Activated naive CD4-positive, alpha-beta T cell treated with anti-CD3 and anti-CD28 coated beads, Interleukin-2, amount 50 U/mL, for 16 hours (primary cell): ENCODE measurements at regions not wholly inside any gene's neighbourhood (a gene's known extent, or its start where the extent isn't known, plus 50 kb on each side); places are given as distances from the start of the nearest gene placed in this dataset.
A peak's percentile ranks its signal among the peaks of the same experiment; 100 is the strongest.

Experiments used
- DNase-seq: peaks from one replicate; pipeline ENCODE4 v3.0.0-alpha.2; 2020

- peak; percentile 5 for DNase-seq
Observed at GRCh38 chr11:134537941-134538340, 125.9 kb upstream of the B3GAT1 start.

- no peak for DNase-seq
Observed at GRCh38 chr11:134537296-134537695, 125.3 kb upstream of the B3GAT1 start.

DNA sequence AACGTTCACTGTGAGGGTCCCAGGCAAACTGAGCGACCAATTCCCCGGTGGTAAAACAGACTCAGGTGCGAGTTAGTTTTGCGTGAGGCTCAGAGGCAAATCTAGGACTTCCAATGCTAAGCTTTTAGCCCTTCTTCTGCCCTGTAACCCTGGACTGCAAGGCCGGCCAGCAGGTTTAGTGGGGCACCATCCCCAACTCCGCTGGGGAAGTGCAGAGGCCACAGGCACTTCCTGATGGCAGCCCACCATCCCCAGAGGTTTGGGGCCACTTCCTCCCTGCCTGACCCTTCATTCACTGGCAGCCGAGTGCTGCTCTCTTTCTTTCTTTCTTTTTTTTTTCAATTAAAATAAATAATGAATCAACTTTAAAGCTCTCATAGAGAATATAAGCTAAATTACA is 124.6 kb upstream of the B3GAT1 start:
- no peak for DNase-seq

DNA sequence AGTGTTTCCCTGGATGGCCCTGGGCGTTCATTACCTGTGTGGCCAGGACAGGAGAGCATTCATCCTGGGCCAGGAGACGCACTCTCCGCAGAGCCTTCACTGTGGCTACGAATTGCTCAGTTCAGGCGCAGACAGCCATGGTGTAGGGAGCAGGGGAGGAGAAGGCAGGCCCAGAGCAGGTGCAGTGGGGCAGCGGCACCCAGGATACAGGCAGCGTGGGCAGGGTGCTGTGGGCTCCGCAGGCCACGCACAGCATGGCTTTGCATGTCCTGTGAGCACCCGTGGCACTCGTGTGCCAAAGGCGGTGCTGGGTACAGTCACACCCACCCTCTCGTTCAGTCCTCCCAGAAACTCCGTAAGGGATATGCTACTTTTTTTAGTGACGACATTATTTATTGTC is 124.2 kb upstream of the B3GAT1 start:
- DNase-seq, result no peak

DNA sequence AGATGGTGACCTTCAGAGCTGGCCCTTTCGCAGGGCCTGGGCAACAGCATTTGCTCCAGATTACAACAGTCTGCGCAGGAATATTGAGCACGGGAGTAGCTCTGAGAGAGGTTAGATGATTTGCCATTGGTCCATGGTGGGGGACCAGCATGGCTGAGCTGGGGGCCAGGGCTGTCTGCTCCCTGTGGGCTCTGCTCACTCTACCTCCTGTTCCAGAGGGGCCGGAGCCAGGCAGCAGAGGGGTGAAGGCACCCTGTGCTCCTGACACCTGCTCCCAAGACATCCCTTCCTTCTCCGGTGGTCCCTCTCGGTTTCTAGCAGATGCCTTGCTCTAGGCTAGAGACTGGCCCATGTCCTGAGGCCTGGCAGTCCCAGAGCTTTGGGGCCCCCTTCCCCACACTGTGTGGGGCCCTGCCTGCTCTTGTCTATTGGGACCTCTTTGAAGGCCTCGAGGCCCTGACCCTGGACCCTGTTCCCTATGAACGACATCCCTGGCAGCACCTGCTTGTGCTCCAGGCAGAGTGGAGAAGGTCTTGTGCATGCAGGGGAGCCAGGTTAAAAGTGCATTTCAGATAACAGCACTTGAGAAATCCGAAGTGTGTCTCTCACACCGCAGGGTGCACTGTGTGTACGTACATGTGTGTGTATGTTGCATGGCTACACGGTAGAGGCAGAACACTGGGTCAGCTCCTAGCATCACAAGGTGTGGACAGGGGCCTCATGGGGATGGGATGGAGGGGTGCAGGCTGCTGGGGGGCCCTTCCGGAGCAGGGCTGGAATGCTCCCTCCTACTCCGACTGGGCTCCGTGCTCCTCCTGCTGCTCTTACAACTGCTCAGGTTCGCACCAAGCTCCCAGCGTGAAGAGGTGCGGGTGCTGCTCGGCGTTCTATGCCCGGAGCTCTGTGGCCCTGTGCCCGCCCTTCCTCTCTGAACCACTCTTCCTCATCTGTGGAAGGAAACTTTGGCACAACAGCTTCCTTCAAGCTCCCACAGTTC is 123.3 kb upstream of the B3GAT1 start:
- DNase-seq, result no peak

DNA sequence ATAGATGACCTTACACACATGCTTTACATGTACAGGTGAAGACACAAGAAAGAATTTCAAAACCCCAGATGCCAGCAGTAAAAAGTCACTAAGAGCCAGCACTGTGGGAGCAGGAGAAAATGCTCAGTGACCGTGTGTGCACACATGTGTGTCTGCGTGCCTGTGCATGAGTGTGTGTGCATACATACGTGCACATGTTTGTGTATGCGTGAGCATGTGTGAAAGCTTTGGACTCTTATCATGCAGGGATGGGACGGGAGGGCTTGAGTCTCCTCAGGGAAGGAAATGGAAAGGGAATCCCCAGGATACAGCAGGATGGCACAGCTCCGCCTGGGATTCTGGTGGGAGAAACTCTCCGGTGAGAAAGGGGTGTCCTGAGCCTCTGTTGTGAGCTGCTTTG is 121.5 kb upstream of the B3GAT1 start:
- DNase-seq, result no peak

DNA sequence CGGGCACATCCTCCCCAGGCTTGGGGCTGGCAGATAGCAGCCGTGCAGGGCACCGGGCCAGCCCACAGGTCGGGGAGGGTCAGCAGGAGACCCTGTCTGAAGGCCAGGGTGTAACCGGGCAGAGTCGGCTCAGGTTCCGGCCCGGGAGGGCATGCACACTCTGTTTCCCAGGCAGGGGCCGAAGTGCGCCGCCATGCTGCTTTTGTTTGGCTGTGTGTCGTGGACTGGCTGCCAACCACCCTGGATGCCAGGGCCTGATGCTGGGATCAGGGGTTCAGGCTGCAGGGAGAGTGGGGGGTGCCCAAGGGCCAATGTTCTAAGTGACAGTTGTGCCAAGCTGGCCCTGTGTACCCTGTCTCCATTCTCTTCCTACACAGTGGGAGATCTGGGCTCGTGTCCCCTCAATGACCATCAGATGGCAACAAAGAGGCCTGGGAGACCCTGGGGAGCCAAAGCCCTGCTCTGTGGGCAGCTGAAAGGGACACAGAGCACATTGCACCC is 120.9 kb upstream of the B3GAT1 start:
- no peak for DNase-seq

GRCh38 chr11:134532131-134532920 is 120.3 kb upstream of the B3GAT1 start:
- no peak for DNase-seq

DNA sequence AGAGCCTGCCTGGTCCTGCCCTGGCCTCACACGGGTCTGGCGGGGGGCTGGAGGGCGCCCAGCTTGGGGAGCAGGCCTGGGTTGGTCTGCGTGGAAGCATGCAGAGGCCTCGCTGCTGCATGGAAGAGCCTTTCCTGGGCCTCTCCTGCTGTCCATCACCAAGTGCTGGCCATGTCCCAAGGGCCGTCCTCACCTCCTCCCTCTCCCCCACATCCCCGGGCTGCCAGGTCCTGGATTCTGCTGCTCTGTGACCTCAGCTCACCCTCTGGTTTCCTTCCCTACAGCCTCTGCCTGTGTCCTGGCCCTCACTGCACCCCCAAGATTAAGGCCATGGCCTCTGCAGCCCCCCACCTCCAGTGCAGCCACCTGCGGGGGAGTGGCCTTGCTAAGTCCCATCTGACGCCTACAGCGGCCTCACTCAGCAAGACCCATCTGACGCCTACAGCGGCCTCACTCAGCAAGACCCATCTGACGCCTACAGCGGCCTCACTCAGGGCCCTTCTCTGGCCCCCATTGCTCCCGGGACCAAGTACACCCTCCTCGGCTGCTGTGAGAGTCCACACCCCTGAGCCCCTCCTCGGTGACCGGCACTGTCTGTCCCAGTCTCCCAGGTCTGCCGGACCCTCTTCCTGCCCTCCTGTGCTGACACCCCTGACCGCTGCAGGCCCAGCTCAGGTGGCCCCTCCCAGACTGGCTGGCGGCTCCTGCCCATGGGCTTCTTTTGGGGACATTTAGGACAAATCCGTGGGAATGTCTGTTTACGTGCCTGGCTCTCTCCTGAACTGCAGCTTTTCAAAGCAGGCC is 119.5 kb upstream of the B3GAT1 start:
- DNase-seq, result no peak

- DNase-seq, result no peak
Observed at GRCh38 chr11:134530636-134531326, 118.7 kb upstream of the B3GAT1 start.

GRCh38 chr11:134529212-134530096 is 117.4 kb upstream of the B3GAT1 start:
- no peak for DNase-seq

DNA sequence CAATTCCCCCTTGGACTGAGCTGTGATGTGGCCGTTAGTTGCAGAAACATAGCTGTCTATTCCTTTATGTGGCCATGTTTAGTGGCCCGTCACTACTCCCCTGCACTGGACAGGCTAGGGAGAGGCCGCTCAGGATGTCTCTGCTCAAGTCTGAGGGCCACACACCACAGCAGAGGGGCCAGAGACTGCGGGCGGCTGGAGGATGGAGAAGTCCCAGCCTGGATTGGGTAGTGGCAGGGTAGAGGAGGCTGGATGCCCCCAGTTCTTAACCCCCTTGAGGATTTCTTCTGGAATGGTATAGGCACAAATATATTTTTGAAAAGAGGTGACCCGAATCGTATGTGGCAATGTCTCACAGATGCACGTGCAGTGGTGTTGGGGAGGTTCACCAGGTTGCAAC is 116.4 kb upstream of the B3GAT1 start:
- no peak for DNase-seq

DNA sequence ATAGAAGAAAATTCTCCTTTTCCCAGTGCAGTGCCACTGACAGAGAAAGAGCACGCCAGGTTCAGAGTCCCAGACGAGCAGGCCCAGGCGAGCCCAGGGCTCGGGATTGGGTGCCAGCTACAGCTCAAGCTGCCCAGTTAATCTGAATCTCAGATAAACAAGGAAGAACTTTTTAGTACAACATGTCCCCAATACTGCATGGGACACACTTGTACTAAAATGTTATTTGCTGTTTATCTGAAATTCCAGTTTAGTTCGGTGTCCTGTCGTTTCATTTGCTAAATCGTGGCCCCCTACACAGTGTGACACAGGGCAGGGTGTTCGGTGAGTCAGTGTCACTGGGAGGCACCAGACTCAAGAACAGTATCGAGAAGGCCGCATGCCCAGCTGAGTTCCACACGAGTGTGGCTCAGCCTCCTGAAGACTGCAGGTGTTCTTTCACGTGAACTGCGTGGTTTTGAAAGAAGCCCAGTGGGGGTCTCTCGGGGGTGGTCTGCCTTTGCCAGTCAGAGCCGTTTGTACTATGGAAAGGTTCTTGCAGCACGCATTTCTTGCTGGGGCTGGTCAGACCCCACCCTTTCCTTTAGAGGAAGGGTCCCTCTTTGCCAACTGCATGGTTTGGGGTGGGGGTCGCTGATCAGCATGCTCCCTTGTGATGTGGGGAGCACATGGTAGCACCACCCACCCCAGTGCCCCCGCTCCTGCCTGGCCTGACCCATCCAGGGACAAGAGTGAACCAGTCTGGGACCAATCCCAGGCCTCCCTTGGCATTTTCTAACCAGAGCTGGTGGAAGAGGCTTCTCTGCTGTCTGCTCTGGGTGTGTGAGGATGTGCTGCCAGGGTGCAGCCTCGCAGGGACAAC is 115.6 kb upstream of the B3GAT1 start:
- no peak for DNase-seq

DNA sequence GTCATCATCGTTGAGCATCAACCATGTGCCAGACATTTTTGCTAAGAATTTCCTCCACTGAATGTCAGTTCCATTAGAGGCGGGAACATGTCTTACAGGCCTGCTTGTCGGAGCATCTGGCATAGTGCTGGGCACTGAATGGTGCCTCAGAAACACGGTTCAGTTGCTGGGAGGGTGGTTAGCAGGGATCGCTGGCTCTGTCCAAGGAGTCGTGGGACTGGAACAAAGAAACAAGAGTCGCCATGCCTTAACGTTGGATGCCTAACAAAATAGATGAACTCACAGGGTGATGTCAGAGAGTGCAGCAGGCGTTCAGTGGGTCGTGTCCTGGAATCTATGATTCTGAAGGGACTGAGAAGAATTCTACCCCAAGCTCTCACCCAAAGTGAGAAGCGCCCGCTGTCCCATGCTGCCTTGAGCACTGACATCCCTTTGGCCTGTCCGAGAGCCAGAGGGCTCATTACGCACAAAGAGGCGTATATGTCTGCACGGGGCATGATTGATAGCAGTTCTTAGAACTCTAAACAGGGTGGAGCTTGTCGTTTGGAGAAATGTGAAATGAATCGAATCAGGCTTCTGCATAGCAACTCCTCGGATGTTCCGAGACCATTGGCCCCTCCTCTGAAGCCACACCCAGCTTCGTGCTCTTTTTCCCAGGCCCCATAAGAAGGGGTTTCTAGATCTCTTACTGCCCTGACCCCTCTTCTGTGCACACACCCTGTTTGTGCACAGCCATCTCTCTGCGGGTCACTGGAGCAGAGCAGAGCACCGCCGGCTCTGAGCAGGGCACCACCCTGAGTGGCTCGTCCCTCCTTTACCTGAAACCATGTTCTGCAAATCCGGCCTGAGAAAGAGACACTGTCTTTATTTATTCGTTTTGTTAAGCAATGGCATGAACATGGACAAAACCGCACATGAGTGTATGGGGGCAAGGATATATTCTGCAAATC is 113.1 kb upstream of the B3GAT1 start:
- DNase-seq, result no peak

DNA sequence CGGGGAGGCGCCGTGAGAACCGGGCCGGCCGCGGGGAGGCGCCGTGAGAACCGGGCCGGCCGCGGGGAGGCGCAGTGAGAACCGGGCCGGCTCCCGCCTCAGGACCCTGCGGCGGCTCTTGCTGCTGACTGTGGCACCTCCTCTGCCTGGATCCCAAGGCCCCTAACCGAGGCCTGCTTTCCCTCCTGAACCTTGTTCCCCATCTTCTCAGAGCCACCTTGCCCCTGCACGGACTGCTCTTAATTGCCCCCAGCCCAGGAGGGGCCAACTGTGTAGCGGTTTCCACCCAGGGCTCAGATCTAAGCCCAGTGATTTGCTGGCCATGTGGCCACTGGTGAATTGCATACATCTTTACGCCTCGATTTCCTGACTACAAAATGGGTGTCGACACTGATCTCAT is 112.2 kb upstream of the B3GAT1 start:
- no peak for DNase-seq

- no peak for DNase-seq
Observed at GRCh38 chr11:134522782-134523570, 110.9 kb upstream of the B3GAT1 start.

DNA sequence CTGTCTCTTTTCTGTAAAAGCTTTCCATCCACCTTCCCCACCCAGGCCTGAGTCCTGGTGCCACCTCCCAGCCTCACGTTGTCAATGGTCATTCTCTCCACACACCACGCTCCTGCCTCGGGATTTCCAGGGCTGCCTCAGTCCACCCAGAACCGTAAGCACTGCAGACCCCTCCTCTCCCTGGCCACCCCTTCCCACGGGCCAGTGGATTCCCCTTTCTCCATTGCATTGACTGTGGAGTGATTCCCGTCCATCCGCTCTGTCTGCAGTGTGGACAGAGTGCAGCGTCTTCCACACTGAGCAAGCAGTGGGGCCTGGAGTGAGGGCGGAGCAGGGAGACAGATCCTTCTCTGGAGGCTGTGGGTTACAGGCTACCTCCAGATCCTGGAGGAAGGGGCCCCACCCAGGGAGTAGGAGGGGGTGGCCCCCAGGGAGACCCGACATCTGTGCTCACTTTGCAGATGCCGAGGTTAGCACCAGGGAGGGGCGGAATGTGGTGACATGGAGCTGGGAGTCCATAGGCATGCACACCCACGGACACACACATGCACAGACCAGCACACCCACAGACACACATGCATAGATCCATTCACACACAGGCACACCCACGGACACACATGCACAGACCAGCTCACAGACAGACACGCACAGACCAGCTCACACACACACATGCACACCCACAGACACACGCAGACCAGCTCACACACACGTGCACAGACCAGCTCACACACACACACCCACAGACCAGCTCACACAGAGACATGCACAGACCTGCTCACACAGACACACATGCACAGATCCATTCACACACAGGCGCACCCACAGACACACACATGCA is 109.6 kb upstream of the B3GAT1 start:
- no peak for DNase-seq
